ENCODE measurements at regions not wholly inside any gene's neighbourhood (a gene's known extent, or its start where the extent isn't known, plus 50 kb on each side); places are given as distances from the start of the nearest gene placed in this dataset.

DNA sequence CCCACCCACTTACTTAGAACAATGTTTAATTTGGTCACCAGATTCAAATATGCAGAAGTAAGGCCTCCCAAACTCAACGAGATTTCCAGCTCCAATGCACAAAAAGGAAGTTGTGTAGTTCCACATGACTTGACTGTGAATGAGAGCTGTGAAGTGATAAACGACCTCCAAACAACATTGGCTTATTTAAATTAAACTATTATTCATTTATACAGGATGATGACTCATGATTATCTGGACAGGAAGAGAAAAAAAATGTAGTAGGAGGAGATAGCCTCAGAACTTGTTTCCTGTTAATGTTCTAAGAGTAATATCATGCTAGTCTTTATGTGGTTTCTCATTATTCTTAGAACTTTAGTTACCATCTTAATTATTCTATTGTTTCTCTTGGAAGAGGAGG is 237.3 kb downstream of the C1D start:
- no peak for DNase-seq (ENCODE audit: low spot score)
- TF ChIP-seq, protein P1, sequence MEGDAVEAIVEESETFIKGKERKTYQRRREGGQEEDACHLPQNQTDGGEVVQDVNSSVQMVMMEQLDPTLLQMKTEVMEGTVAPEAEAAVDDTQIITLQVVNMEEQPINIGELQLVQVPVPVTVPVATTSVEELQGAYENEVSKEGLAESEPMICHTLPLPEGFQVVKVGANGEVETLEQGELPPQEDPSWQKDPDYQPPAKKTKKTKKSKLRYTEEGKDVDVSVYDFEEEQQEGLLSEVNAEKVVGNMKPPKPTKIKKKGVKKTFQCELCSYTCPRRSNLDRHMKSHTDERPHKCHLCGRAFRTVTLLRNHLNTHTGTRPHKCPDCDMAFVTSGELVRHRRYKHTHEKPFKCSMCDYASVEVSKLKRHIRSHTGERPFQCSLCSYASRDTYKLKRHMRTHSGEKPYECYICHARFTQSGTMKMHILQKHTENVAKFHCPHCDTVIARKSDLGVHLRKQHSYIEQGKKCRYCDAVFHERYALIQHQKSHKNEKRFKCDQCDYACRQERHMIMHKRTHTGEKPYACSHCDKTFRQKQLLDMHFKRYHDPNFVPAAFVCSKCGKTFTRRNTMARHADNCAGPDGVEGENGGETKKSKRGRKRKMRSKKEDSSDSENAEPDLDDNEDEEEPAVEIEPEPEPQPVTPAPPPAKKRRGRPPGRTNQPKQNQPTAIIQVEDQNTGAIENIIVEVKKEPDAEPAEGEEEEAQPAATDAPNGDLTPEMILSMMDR (IDR thresholded peaks at IDR 0.05; ENCODE audit: extremely low read depth, missing control alignments) = no peak

DNA sequence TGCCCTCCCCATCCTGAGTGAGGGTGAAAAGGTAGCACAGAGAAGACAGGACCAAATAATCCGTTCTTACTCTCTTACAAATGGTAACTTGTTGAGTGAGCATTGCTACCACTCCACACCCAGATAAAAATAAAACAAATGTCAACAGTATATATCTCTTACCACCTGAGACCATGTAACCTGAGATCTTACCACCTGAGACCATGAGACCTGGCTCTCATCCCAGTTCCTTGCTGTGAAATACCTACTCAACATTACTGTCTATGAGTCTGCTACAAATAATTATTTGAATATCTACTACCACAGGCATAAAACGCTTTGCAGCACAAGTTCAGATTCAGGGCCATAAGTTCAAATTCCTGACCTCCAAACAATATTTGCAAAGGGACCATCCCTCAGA is 234.7 kb downstream of the C1D start:
- TF ChIP-seq, protein P1 (IDR thresholded peaks at IDR 0.05; ENCODE audit: extremely low read depth, missing control alignments) = no peak
- no peak for DNase-seq (ENCODE audit: low spot score)

DNA sequence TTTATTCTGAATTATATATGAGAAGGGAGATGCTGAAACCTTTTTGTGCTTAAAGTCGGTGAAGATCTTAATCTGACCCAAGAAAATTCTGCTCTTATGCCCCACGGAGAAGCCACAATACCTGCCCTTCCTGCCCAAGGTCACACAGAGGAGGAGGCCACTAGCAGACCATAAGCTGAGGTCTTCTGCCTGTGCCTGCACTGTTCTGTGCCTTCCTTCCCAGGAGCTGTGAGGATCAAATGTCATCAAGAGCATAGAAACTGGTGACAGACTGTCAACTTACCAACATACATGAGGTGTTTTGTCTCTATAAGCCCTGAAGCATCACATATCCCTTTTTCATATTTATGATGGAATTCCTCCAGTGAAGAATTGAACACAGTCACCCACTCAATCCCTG is 233.3 kb downstream of the C1D start:
- no peak for DNase-seq (ENCODE audit: low spot score)
- TF ChIP-seq, protein P1 (IDR thresholded peaks at IDR 0.05; ENCODE audit: extremely low read depth, missing control alignments) = no peak

DNA sequence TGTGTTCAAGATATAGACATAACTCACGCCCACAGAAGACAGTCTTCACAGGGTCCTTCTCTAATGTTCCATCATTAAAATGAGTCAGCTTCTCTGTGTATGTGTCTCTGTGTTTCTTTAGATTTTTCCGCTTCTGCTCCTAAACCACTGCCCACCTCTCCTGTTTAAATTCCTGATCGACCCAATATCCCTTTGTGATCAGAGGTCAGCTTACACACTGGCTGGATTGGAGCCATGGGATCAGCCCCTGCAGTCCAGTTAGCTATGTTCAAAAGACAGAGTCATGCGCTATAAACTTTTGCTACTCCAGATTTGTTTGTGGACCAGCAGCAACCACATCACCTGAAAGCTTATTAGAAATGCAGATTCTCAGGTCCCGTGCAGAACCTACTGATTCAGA is 229.2 kb downstream of the C1D start:
- TF ChIP-seq, protein P1 (IDR thresholded peaks at IDR 0.05; ENCODE audit: extremely low read depth, missing control alignments) = no peak
- DNase-seq (ENCODE audit: low spot score) = no peak

DNA sequence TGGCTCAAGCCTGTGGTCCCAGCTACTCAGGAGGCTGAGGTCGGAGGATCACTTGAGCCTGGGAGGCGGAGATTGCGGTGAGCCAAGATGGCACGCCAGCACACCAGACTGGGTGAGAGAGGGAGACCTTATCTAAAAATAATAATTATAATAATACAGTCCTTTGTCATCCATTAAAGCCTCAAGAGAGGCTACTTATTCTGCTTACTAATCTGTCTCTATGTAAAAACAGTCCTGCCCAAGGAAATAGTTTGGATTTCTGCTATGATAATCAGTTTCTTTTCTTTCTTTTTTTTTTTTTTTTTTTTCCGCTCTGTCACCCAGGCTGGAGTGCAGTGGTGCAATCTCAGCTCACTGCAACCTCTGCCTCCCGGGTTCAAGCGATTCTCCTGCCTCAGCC is 228.3 kb downstream of the C1D start:
- no peak for DNase-seq (ENCODE audit: low spot score)
- TF ChIP-seq, protein P1 (IDR thresholded peaks at IDR 0.05; ENCODE audit: extremely low read depth, missing control alignments) = no peak

DNA sequence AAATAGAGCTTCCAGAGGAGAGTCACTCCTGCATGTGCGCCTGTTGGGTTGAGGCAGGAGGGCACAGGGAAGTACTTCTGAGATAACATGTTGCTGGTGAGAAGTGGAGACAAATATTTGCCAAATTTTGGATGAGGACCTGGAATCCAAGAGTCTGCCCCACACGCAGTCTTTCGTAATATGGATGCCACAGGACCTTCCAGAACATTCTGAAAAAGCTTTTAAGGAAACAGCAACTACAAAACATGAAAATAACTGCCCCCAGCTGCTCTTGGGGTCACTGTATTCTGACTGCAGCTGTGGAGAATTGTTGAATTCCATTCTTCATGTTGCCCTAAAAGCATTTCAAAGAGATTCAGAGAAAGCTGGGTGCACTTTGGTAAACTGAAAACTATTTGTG is 227.5 kb downstream of the C1D start:
- no peak for DNase-seq (ENCODE audit: low spot score)
- TF ChIP-seq, protein P1 (IDR thresholded peaks at IDR 0.05; ENCODE audit: extremely low read depth, missing control alignments) = no peak

DNA sequence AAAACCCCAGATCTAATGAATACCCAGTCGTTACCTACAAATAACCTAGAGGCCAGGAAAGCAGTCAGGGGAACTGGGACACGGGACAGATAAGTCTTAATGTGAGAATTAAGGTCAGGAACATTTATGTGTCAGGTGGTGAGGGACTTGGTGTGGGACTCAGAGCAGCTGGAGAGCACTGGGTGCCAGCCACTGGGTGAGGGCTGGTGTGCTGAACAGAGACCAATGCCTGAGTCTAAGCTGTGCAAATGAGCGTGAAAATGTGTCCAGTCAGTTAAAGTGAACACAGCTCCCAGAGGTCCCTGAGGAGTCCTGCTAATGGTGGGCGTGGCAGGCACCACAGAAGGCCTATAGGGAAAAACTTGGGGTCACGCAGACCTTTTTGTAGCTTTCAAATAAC is 225.9 kb downstream of the C1D start:
- TF ChIP-seq, protein P1 (IDR thresholded peaks at IDR 0.05; ENCODE audit: extremely low read depth, missing control alignments) = no peak
- no peak for DNase-seq (ENCODE audit: low spot score)

Measured in GM20000 (cell line).